Sigmoid colon (tissue), 6 donors: ENCODE measurements at regions not wholly inside any gene's neighbourhood (a gene's known extent, or its start where the extent isn't known, plus 50 kb on each side); places are given as distances from the start of the nearest gene placed in this dataset.

Experiments used
- DNase-seq: peaks from one replicate; pipeline ENCODE4 v3.0.0-alpha.2; 2019
- H3K27ac ChIP-seq, 4 donors: fragments of 200-600 bp; sonication (generic); one replicate each; pipeline ENCODE4 v1.5.1; 2016 to 2019; ENCODE audit warnings: mild to moderate bottlenecking in 1 of 4
- H3K27me3 ChIP-seq, 3 donors: fragments of 200-600 bp; sonication (generic); one replicate each; pipeline ENCODE4 v1.5.1; 2019; ENCODE audit warnings: mild to moderate bottlenecking in 1 of 3
- H3K36me3 ChIP-seq, 4 donors: fragments of 200-600 bp; sonication (generic); one replicate each; pipeline ENCODE4 v1.5.1; 2016 to 2019
- H3K4me1 ChIP-seq, 4 donors: fragments of 200-600 bp; sonication (generic); one replicate each; pipeline ENCODE4 v1.5.1; 2017 to 2019
- H3K4me3 ChIP-seq, 4 donors: fragments of 200-600 bp; sonication (generic); one replicate each; pipeline ENCODE4 v1.5.1; 2017 to 2019; ENCODE audit warnings: mild to moderate bottlenecking in 2 of 4, moderate library complexity in 1 of 4
- H3K9me3 ChIP-seq, 4 donors: fragments of 200-600 bp in 3 of 4; sonication (generic) in 3 of 4; one replicate each; pipeline versions ENCODE4 v1.5.1 to v1.6.1; 2013 to 2019
- EP300 ChIP-seq, 4 donors: sonication (generic); formaldehyde crosslinking; IDR thresholded peaks; one replicate each; pipeline ENCODE4 v1.6.1; 2017; ENCODE audit warnings: antibody characterized with exemption in 4 of 4
- POLR2A ChIP-seq, 2 donors: fragments of 450-650 bp; IDR thresholded peaks; one replicate each; pipeline ENCODE4 v1.6.1; 2016; ENCODE audit warnings: antibody characterized with exemption in 2 of 2, mild to moderate bottlenecking in 2 of 2, moderate library complexity in 2 of 2
- POLR2AphosphoS5 ChIP-seq, 4 donors: sonication (generic); formaldehyde crosslinking; IDR thresholded peaks; one replicate each; pipeline ENCODE4 v1.6.1; 2017; ENCODE audit warnings: antibody characterized with exemption in 4 of 4
- WGBS, 2 donors: extraction: QIAGEN DNeasy Blood & Tissue Kit; methylation state at CpG; one replicate each; pipeline ENCODE4 v1.1.7; 2013; 5-methylcytosine and 5-hydroxymethylcytosine counted together
- intact Hi-C: fragments of 100-400 bp; cut with DNase I; formaldehyde crosslinking; loops from one replicate; pipeline ENCODE4 v1.15.1; 2023
- TF ChIP-seq, protein P1 (sequence below), 4 experiments: fragments of 450-650 bp in 3 of 4; fragments of 200-600 bp in 1 of 4; IDR thresholded peaks; one replicate each; pipeline ENCODE4 v1.5.1; 2016 to 2019; ENCODE audit warnings: antibody characterized with exemption in 4 of 4, mild to moderate bottlenecking in 3 of 4, moderate library complexity in 2 of 4
- donor health status: healthy with polysubstance abuse.
- donor health status: healthy.

DNA sequence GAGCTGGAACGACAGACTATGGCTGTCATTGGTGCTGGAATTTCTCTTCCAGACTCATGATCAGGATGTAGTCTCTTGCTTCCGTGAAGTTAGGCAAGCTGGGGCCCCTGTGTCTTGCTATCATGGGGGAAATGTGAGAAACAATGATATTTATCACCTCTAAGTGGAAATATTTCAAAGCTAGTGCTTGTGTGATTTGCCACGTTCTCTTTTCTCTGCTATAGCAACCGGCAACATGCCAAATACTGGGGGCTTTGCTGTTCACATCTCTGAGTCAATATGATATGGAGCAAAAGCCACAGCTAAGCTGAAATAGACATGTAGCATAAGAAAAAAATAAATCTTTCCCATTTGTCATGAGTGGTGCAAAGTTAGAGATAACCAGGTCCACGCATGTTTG is 668.2 kb upstream of the IGFBP3 start:
- Histone ChIP-seq H3K4me1 (peaks cover 0 to 13% (median 9%) of the 10 kb centered on the region in 4 donors), H3K27me3 (no peaks in the 10 kb centered on the region), H3K36me3 (no peaks in the 10 kb centered on the region), H3K9me3 (no peaks in the 10 kb centered on the region), H3K4me3 (no peak overlapping the region), H3K27ac (no peak overlapping the region)
- intact Hi-C loops = no loop called here
- 71 to 92% methylated on average over 5 of the region's 5 CpGs for WGBS, 2 donors
- no peak for DNase-seq
- TF ChIP-seq POLR2A (IDR thresholded peaks at IDR 0.05) (no peak), EP300 (IDR thresholded peaks at IDR 0.05) (no peak), POLR2AphosphoS5 (IDR thresholded peaks at IDR 0.05) (no peak)
- TF ChIP-seq, protein P1, sequence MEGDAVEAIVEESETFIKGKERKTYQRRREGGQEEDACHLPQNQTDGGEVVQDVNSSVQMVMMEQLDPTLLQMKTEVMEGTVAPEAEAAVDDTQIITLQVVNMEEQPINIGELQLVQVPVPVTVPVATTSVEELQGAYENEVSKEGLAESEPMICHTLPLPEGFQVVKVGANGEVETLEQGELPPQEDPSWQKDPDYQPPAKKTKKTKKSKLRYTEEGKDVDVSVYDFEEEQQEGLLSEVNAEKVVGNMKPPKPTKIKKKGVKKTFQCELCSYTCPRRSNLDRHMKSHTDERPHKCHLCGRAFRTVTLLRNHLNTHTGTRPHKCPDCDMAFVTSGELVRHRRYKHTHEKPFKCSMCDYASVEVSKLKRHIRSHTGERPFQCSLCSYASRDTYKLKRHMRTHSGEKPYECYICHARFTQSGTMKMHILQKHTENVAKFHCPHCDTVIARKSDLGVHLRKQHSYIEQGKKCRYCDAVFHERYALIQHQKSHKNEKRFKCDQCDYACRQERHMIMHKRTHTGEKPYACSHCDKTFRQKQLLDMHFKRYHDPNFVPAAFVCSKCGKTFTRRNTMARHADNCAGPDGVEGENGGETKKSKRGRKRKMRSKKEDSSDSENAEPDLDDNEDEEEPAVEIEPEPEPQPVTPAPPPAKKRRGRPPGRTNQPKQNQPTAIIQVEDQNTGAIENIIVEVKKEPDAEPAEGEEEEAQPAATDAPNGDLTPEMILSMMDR (IDR thresholded peaks at IDR 0.05) = no peak

DNA sequence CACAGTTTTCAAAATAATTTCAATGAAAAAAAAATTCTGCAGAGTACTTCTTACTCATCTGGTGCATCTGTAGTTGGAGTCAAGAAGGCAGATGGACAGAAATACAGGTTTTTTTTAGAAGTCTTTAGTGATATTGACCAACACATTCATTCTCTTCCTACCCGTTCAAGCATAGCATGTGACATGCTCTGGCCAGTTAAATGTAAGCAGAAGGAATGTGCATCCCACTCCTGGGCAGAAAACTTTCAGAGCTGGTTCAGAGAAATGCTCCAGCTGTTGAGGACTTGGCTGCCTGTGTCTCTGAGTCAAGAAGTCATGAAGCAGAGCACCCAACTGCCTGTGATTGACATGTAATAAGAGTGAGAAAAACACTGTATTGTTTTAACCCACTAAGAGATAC is 665.3 kb upstream of the IGFBP3 start:
- no peaks in the 10 kb centered on the region for H3K9me3 ChIP-seq
- H3K4me3 ChIP-seq = no peak overlapping the region
- TF ChIP-seq POLR2AphosphoS5 (IDR thresholded peaks at IDR 0.05) (no peak), POLR2A (IDR thresholded peaks at IDR 0.05) (no peak), EP300 (IDR thresholded peaks at IDR 0.05) (no peak)
- TF ChIP-seq, protein P1 (IDR thresholded peaks at IDR 0.05) = no peak
- H3K27ac ChIP-seq = no peak overlapping the region
- H3K27me3 ChIP-seq = no peaks in the 10 kb centered on the region
- intact Hi-C loops = no loop called here
- DNase-seq = no peak
- no peaks in the 10 kb centered on the region for H3K36me3 ChIP-seq
- peaks cover 0 to 8% (median 6%) of the 10 kb centered on the region in 4 donors for H3K4me1 ChIP-seq
- WGBS, 2 donors = 63 to 72% methylated on average over 1 of the region's 1 CpG

DNA sequence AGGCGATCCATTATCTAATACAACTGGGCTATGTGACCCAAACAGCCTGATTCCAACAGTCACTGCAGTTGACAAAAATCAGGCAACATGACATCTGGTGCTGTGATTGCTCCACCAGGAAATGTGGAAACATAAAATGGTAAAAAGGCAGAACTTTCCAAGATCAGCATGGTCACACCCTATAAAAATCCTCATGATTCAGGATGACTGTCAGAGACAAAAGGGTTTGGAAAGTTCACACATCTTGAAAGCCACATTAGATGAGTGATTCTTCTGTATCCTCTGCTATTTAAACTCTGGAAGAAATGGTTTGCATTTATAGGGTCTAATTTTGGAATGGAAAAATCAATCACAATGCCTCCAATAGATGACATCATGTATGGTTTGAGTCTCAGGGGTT is 662.6 kb upstream of the IGFBP3 start:
- no peak overlapping the region for H3K27ac ChIP-seq
- no peaks in the 10 kb centered on the region for H3K9me3 ChIP-seq
- no peak for DNase-seq
- no peaks in the 10 kb centered on the region for H3K4me1 ChIP-seq
- WGBS, 2 donors = 96 to 97% methylated on average over 1 of the region's 1 CpG
- intact Hi-C loops = no loop called here
- no peak overlapping the region for H3K4me3 ChIP-seq
- no peaks in the 10 kb centered on the region for H3K36me3 ChIP-seq
- TF ChIP-seq POLR2AphosphoS5 (IDR thresholded peaks at IDR 0.05) = no peak
- no peaks in the 10 kb centered on the region for H3K27me3 ChIP-seq

DNA sequence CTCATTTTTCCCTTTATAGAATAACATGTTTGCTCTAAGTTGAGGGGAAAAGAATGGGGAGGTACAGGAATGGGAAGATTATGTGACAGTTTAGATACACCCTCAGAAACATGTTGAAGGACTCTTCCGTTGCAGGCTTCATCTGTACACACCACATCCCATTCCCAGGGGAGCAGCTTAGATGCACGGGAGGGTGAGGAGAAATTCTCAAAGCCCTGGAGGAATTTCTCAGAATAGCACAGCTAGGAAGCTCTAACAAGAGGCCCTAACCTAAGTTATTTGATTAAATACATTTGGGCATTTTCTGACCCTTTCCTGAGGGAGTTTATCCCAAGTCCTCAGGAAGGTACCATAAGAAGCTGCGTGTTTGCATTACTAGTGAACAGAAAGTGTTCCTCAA is 660.2 kb upstream of the IGFBP3 start:
- no peak for DNase-seq
- intact Hi-C loops = no loop called here

DNA sequence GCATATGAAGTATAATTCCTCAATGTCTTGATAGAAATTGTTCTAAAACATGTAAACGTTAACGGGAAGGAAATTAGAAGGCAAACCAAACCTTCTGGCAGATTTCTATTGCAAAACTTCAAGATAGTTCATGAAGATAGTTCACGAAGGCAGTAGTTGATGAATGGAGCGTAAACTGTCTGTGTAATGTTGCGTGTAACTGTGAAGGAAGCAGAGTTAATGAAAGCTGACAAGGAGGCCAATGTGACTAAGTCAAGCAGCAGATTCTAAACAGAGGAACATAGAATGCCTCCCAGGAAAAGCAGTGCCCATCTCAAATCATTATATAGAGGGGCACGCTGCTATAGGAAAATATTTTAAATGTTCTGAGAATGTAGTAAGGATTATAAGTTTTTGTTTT is 659.7 kb upstream of the IGFBP3 start:
- TF ChIP-seq EP300 (IDR thresholded peaks at IDR 0.05) = no peak
- no peak for TF ChIP-seq POLR2A (IDR thresholded peaks at IDR 0.05)
- TF ChIP-seq, protein P1 (IDR thresholded peaks at IDR 0.05) = no peak
- Histone ChIP-seq H3K4me1 (no peaks in the 10 kb centered on the region), H3K27me3 (no peaks in the 10 kb centered on the region), H3K36me3 (no peaks in the 10 kb centered on the region), H3K27ac (no peak overlapping the region), H3K9me3 (no peaks in the 10 kb centered on the region), H3K4me3 (no peak overlapping the region)
- WGBS, 2 donors = 88 to 93% methylated on average over 6 of the region's 6 CpGs
- DNase-seq = no peak
- intact Hi-C loops = no loop called here

More for the DNA sequence above, 660.2 kb upstream of the IGFBP3 start:
- H3K27me3 ChIP-seq = no peaks in the 10 kb centered on the region
- TF ChIP-seq, protein P1 (IDR thresholded peaks at IDR 0.05) = no peak
- TF ChIP-seq POLR2AphosphoS5 (IDR thresholded peaks at IDR 0.05) (no peak), EP300 (IDR thresholded peaks at IDR 0.05) (no peak), POLR2A (IDR thresholded peaks at IDR 0.05) (no peak)
- no peaks in the 10 kb centered on the region for H3K9me3 ChIP-seq
- H3K4me3 ChIP-seq = no peak overlapping the region
- H3K4me1 ChIP-seq = no peaks in the 10 kb centered on the region
- no peak overlapping the region for H3K27ac ChIP-seq
- 88 to 92% methylated on average over 3 of the region's 3 CpGs for WGBS, 2 donors
- H3K36me3 ChIP-seq = no peaks in the 10 kb centered on the region
